Esophagus mucosa (tissue), 1 donor: ENCODE measurements at regions not wholly inside any gene's neighbourhood (a gene's known extent, or its start where the extent isn't known, plus 50 kb on each side); places are given as distances from the start of the nearest gene placed in this dataset.
"Not testable (repeated sequence)": the region's sequence is repeated elsewhere in the genome, so short reads cannot be mapped to it uniquely, and the experiment has no call there.

ENCODE experiments used
- ATAC-seq: fragments of 200-7000 bp; cut with Tn5 transposase; one replicate; pipeline ENCODE4 v1.9.1; 2020
- donor health status: DM: yes; HTN: yes; CAD: no.

- ATAC-seq = no peak
These were observed 181.4 kb upstream of the TUBA3C start for GRCh38 chr13:19362946-19363510.

- not testable (repeated sequence) for ATAC-seq
These were observed 178.1 kb upstream of the TUBA3C start for GRCh38 chr13:19359697-19360096.

GRCh38 chr13:19345916-19346422, 164.3 kb upstream of the TUBA3C start:
- no peak for ATAC-seq

- ATAC-seq = peak; percentile 17
These were observed 163.5 kb upstream of the TUBA3C start for GRCh38 chr13:19345158-19345557.

- ATAC-seq = not testable (repeated sequence)
These were observed 163.0 kb upstream of the TUBA3C start for GRCh38 chr13:19344585-19345120.

- no peak for ATAC-seq
These were observed 150.8 kb upstream of the TUBA3C start for GRCh38 chr13:19332378-19332777.

- no peak for ATAC-seq
These were observed 147.7 kb upstream of the TUBA3C start for GRCh38 chr13:19329365-19329764.

GRCh38 chr13:19324325-19324724, 142.7 kb upstream of the TUBA3C start:
- no peak for ATAC-seq

GRCh38 chr13:19321222-19321621, 139.6 kb upstream of the TUBA3C start:
- ATAC-seq = no peak

- no peak for ATAC-seq
These were observed 123.8 kb upstream of the TUBA3C start for GRCh38 chr13:19305434-19305833.

GRCh38 chr13:19289180-19289579, 107.6 kb upstream of the TUBA3C start:
- ATAC-seq = no peak

GRCh38 chr13:19283836-19284235, 102.2 kb upstream of the TUBA3C start:
- ATAC-seq = no peak

GRCh38 chr13:19268331-19268730, 86.7 kb upstream of the TUBA3C start:
- ATAC-seq = no peak

- no peak for ATAC-seq
These were observed 86.1 kb upstream of the TUBA3C start for GRCh38 chr13:19267746-19268145.

GRCh38 chr13:19266979-19267378, 85.4 kb upstream of the TUBA3C start:
- ATAC-seq = no peak

- ATAC-seq = no peak
These were observed 83.1 kb upstream of the TUBA3C start for GRCh38 chr13:19264711-19265110.

GRCh38 chr13:19252381-19252780, 70.8 kb upstream of the TUBA3C start:
- ATAC-seq = no peak

GRCh38 chr13:19239114-19239860, 57.7 kb upstream of the TUBA3C start:
- peak; percentile 49 for ATAC-seq
